ENCODE measurements at regions not wholly inside any gene's neighbourhood (a gene's known extent, or its start where the extent isn't known, plus 50 kb on each side); places are given as distances from the start of the nearest gene placed in this dataset.
"Not testable (repeated sequence)": the region's sequence is repeated elsewhere in the genome, so short reads cannot be mapped to it uniquely, and the experiment has no call there.

- no peak for DNase-seq (ENCODE audit: low read depth, low spot score)
- H3K36me3 ChIP-seq (ENCODE audit: insufficient read depth, insufficient read length, low read length), result no peaks in the 10 kb centered on the region
- no peak overlapping the region for H3K9ac ChIP-seq (ENCODE audit: insufficient read length, low read depth)
- H3K4me3 ChIP-seq (ENCODE audit: insufficient read length, low read depth), result no peak overlapping the region
- no peaks in the 10 kb centered on the region for H3K27me3 ChIP-seq (ENCODE audit: insufficient read depth, insufficient read length)
- H3K4me1 ChIP-seq (ENCODE audit: insufficient read depth, insufficient read length), result no peaks in the 10 kb centered on the region
- TF ChIP-seq SUZ12 (IDR thresholded peaks at IDR 0.05; ENCODE audit: extremely low read depth, insufficient read depth, insufficient read length), result no peak
- TF ChIP-seq YY1 (IDR thresholded peaks at IDR 0.05; ENCODE audit: insufficient read depth, insufficient read length), result no peak
- TF ChIP-seq ZNF274 (IDR thresholded peaks at IDR 0.05; ENCODE audit: low read depth, low read length), result no peak
- no peaks in the 10 kb centered on the region for H3K9me3 ChIP-seq (ENCODE audit: insufficient read depth, low read length)
Observed at GRCh38 chr18:38790786-38791185, 1225.2 kb upstream of the CELF4 start.

- Histone ChIP-seq H3K9ac (ENCODE audit: insufficient read length, low read depth) (no peak overlapping the region), H3K27me3 (ENCODE audit: insufficient read depth, insufficient read length) (no peaks in the 10 kb centered on the region), H3K9me3 (ENCODE audit: insufficient read depth, low read length) (no peaks in the 10 kb centered on the region), H3K36me3 (ENCODE audit: insufficient read depth, insufficient read length, low read length) (no peaks in the 10 kb centered on the region), H3K4me3 (ENCODE audit: insufficient read length, low read depth) (no peak overlapping the region), H3K4me1 (ENCODE audit: insufficient read depth, insufficient read length) (no peaks in the 10 kb centered on the region)
- TF ChIP-seq ZNF274 (IDR thresholded peaks at IDR 0.05; ENCODE audit: low read depth, low read length) (no peak), YY1 (IDR thresholded peaks at IDR 0.05; ENCODE audit: insufficient read depth, insufficient read length) (no peak), SUZ12 (IDR thresholded peaks at IDR 0.05; ENCODE audit: extremely low read depth, insufficient read depth, insufficient read length) (no peak)
- no peak for DNase-seq (ENCODE audit: low read depth, low spot score)
Observed at GRCh38 chr18:38790303-38790702, 1224.7 kb upstream of the CELF4 start.

DNA sequence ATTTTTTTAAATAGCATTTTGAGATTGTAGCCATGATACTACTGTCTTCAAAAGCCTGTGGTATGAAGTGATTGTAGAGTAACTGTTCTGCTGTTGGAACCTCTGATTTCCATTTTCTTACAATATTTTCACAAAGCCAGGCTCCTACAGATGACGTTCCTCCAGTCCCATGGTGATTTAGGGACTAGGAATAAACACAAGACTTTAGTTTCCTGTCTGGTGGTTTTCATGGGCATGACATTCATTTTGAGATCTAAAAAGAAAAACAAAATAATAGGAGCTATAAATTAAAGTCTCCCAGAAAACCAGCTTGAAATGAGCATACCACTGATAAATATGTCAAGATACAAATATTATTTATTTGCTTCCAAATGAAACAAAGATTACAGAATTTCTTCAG, 1223.5 kb upstream of the CELF4 start:
- no peaks in the 10 kb centered on the region for H3K36me3 ChIP-seq (ENCODE audit: insufficient read depth, insufficient read length, low read length)

DNA sequence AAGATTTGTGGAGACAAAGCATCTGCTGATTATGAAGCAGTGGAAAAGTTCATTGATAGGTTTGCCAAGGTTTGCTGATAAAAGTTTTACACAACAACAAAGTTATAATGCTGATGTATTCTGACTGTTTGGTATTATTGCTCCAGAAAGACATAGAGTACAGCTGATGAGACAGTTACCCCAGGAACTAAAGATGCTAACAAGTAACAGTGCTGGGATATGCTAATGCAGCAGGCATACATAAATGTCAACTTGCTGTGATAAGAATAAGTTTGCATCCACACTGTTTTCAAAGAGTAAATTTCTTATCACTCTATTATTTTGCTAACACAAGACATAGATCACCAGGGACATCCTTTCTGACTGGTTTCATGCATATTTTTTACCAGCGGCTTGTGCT, 1221.3 kb upstream of the CELF4 start:
- Histone ChIP-seq H3K36me3 (ENCODE audit: insufficient read depth, insufficient read length, low read length) (no peaks in the 10 kb centered on the region), H3K4me1 (ENCODE audit: insufficient read depth, insufficient read length) (no peaks in the 10 kb centered on the region), H3K27me3 (ENCODE audit: insufficient read depth, insufficient read length) (no peaks in the 10 kb centered on the region), H3K9me3 (ENCODE audit: insufficient read depth, low read length) (0 out of 2 replicates have a peak, but pooled peaks cover 6% of the 10 kb centered on the region), H3K4me3 (ENCODE audit: insufficient read length, low read depth) (no peak overlapping the region), H3K9ac (ENCODE audit: insufficient read length, low read depth) (no peak overlapping the region)
- TF ChIP-seq SUZ12 (IDR thresholded peaks at IDR 0.05; ENCODE audit: extremely low read depth, insufficient read depth, insufficient read length), result no peak
- no peak for TF ChIP-seq YY1 (IDR thresholded peaks at IDR 0.05; ENCODE audit: insufficient read depth, insufficient read length)
- TF ChIP-seq ZNF274 (IDR thresholded peaks at IDR 0.05; ENCODE audit: low read depth, low read length), result no peak
- no peak for DNase-seq (ENCODE audit: low read depth, low spot score)

More for the DNA sequence above, 1223.5 kb upstream of the CELF4 start:
- Histone ChIP-seq H3K4me3 (ENCODE audit: insufficient read length, low read depth) (no peak overlapping the region), H3K27me3 (ENCODE audit: insufficient read depth, insufficient read length) (no peaks in the 10 kb centered on the region), H3K9ac (ENCODE audit: insufficient read length, low read depth) (no peak overlapping the region), H3K9me3 (ENCODE audit: insufficient read depth, low read length) (no peaks in the 10 kb centered on the region), H3K4me1 (ENCODE audit: insufficient read depth, insufficient read length) (no peaks in the 10 kb centered on the region)
- TF ChIP-seq SUZ12 (IDR thresholded peaks at IDR 0.05; ENCODE audit: extremely low read depth, insufficient read depth, insufficient read length) (no peak), YY1 (IDR thresholded peaks at IDR 0.05; ENCODE audit: insufficient read depth, insufficient read length) (no peak), ZNF274 (IDR thresholded peaks at IDR 0.05; ENCODE audit: low read depth, low read length) (no peak)
- DNase-seq (ENCODE audit: low read depth, low spot score), result no peak

DNA sequence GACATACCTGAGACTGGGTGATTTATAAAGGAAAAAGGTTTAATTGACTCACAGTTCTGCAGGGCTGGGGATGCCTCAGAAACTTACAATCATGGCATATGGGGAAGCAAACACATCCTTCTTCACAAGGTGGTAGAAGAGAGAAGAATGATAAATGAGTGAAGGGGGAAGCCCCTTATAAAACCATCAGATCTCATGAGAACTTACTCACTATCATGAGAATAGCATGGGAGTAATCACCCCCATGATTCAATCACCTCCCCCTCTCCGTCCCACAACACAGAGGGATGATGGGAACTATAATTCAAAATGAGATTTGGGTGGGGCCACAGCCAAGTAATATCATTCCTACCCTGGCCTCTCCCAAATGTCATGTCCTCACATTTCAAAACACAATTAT, 1206.0 kb upstream of the CELF4 start:
- not testable (repeated sequence) for H3K27me3 ChIP-seq (ENCODE audit: insufficient read depth, insufficient read length); H3K9ac ChIP-seq (ENCODE audit: insufficient read length, low read depth); H3K4me3 ChIP-seq (ENCODE audit: insufficient read length, low read depth); DNase-seq (ENCODE audit: low read depth, low spot score); H3K36me3 ChIP-seq (ENCODE audit: insufficient read depth, insufficient read length, low read length); H3K4me1 ChIP-seq (ENCODE audit: insufficient read depth, insufficient read length)
- peaks cover 12% of the 10 kb centered on the region; the same call in 1 of the 2 replicates for H3K9me3 ChIP-seq (ENCODE audit: insufficient read depth, low read length)

DNA sequence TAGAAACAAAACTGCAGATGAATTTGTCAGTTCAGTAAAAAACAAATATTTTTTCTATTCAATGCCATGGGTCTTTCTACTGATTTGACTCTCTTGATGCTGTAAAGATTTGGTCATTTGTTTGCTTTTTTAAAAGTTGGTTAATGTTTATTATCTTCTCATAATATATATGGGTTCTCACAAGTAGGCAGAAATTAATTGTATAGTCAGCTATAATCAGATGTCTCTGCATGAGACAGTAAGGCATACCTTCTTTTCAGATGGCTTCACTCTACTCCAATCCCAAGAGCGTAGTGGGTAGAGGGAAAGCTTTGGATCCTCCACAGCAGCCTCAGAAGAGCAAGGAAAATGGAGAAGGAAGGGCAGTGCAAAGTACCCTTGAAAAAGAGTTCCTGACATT, 1202.9 kb upstream of the CELF4 start:
- Histone ChIP-seq H3K27me3 (ENCODE audit: insufficient read depth, insufficient read length) (no peaks in the 10 kb centered on the region), H3K9me3 (ENCODE audit: insufficient read depth, low read length) (peaks cover 12% of the 10 kb centered on the region; the same call in 1 of the 2 replicates), H3K9ac (ENCODE audit: insufficient read length, low read depth) (no peak overlapping the region), H3K4me3 (ENCODE audit: insufficient read length, low read depth) (no peak overlapping the region), H3K36me3 (ENCODE audit: insufficient read depth, insufficient read length, low read length) (no peaks in the 10 kb centered on the region), H3K4me1 (ENCODE audit: insufficient read depth, insufficient read length) (no peaks in the 10 kb centered on the region)
- no peak for DNase-seq (ENCODE audit: low read depth, low spot score)
- TF ChIP-seq SUZ12 (IDR thresholded peaks at IDR 0.05; ENCODE audit: extremely low read depth, insufficient read depth, insufficient read length) (no peak), YY1 (IDR thresholded peaks at IDR 0.05; ENCODE audit: insufficient read depth, insufficient read length) (no peak), ZNF274 (IDR thresholded peaks at IDR 0.05; ENCODE audit: low read depth, low read length) (no peak)

- Histone ChIP-seq H3K9me3 (ENCODE audit: insufficient read depth, low read length) (no peaks in the 10 kb centered on the region), H3K9ac (ENCODE audit: insufficient read length, low read depth) (no peak overlapping the region), H3K36me3 (ENCODE audit: insufficient read depth, insufficient read length, low read length) (no peaks in the 10 kb centered on the region), H3K4me3 (ENCODE audit: insufficient read length, low read depth) (no peak overlapping the region), H3K4me1 (ENCODE audit: insufficient read depth, insufficient read length) (no peaks in the 10 kb centered on the region), H3K27me3 (ENCODE audit: insufficient read depth, insufficient read length) (no peaks in the 10 kb centered on the region)
- DNase-seq (ENCODE audit: low read depth, low spot score), result no peak
- TF ChIP-seq ZNF274 (IDR thresholded peaks at IDR 0.05; ENCODE audit: low read depth, low read length), result no peak
- TF ChIP-seq YY1 (IDR thresholded peaks at IDR 0.05; ENCODE audit: insufficient read depth, insufficient read length), result no peak
- TF ChIP-seq SUZ12 (IDR thresholded peaks at IDR 0.05; ENCODE audit: extremely low read depth, insufficient read depth, insufficient read length), result no peak
Observed at GRCh38 chr18:38759457-38759856, 1193.9 kb upstream of the CELF4 start.

DNA sequence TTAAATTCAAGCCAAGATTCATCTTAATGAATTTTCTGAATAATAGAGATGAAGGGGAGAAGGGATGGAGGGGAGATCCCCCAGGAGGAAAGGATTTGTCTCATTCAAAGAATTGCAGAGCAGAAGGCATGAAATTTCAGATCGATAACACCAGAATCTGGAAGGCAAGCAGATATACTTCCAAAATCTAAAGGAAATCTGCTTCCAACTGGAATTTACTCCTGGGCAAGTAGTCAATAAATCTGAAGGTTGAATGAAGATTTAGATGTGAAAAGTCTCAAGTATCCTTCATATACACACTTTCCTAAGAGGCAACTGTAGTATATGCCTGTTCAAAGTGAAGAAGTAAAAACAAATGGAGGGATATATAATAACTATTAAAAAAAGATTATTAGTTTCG, 1190.8 kb upstream of the CELF4 start:
- H3K9ac ChIP-seq (ENCODE audit: insufficient read length, low read depth), result no peak overlapping the region
- H3K27me3 ChIP-seq (ENCODE audit: insufficient read depth, insufficient read length), result no peaks in the 10 kb centered on the region
- no peak overlapping the region for H3K4me3 ChIP-seq (ENCODE audit: insufficient read length, low read depth)
- H3K9me3 ChIP-seq (ENCODE audit: insufficient read depth, low read length), result no peaks in the 10 kb centered on the region
- no peak for TF ChIP-seq SUZ12 (IDR thresholded peaks at IDR 0.05; ENCODE audit: extremely low read depth, insufficient read depth, insufficient read length)
- no peak for TF ChIP-seq ZNF274 (IDR thresholded peaks at IDR 0.05; ENCODE audit: low read depth, low read length)
- no peak for TF ChIP-seq YY1 (IDR thresholded peaks at IDR 0.05; ENCODE audit: insufficient read depth, insufficient read length)
- no peaks in the 10 kb centered on the region for H3K4me1 ChIP-seq (ENCODE audit: insufficient read depth, insufficient read length)
- no peak for DNase-seq (ENCODE audit: low read depth, low spot score)
- H3K36me3 ChIP-seq (ENCODE audit: insufficient read depth, insufficient read length, low read length), result no peaks in the 10 kb centered on the region

All from NT2/D1 (cell line).